ENCODE measurements at regions not wholly inside any gene's neighbourhood (a gene's known extent, or its start where the extent isn't known, plus 50 kb on each side); places are given as distances from the start of the nearest gene placed in this dataset.

GRCh38 chr15:35256141-35256540, 171.0 kb upstream of the NANOGP8 start:
- TF ChIP-seq CTCF (IDR thresholded peaks at IDR 0.05; ENCODE audit: borderline replicate concordance, extremely low read depth, low read length, poor library complexity, severe bottlenecking) (no peak), EZH2 (IDR thresholded peaks at IDR 0.05; ENCODE audit: borderline replicate concordance, low read depth, low read length, severe bottlenecking) (no peak)
